ENCODE measurements at regions not wholly inside any gene's neighbourhood (a gene's known extent, or its start where the extent isn't known, plus 50 kb on each side); places are given as distances from the start of the nearest gene placed in this dataset.

GRCh38 chr12:41903014-41903708, 241.5 kb downstream of the GXYLT1 start:
- no peak for TF ChIP-seq YY1 (IDR thresholded peaks at IDR 0.05; ENCODE audit: low read depth)
- no peak for TF ChIP-seq CEBPB (IDR thresholded peaks at IDR 0.05)
- no peak for TF ChIP-seq EGR1 (IDR thresholded peaks at IDR 0.05)
- no peak for TF ChIP-seq TCF12 (IDR thresholded peaks at IDR 0.05; ENCODE audit: low read depth)
- no peak for TF ChIP-seq EP300 (IDR thresholded peaks at IDR 0.05; ENCODE audit: borderline replicate concordance)
- TF ChIP-seq TAF1 (IDR thresholded peaks at IDR 0.05; ENCODE audit: low read depth): no peak
- TF ChIP-seq ZBTB7A (IDR thresholded peaks at IDR 0.05; ENCODE audit: low read depth): no peak
- TF ChIP-seq NFIC (IDR thresholded peaks at IDR 0.05): no peak
- no peak for TF ChIP-seq REST (IDR thresholded peaks at IDR 0.05; ENCODE audit: low read depth)
- TF ChIP-seq USF1 (IDR thresholded peaks at IDR 0.05): no peak
- no peak for TF ChIP-seq RAD21 (IDR thresholded peaks at IDR 0.05; ENCODE audit: low read depth)
- TF ChIP-seq FOXM1 (IDR thresholded peaks at IDR 0.05; ENCODE audit: borderline replicate concordance, low read depth): no peak
- no peak for TF ChIP-seq TEAD4 (IDR thresholded peaks at IDR 0.05)
- TF ChIP-seq CREB1 (IDR thresholded peaks at IDR 0.05; ENCODE audit: low read depth): no peak
- no peak for TF ChIP-seq MAX (IDR thresholded peaks at IDR 0.05)

GRCh38 chr12:41899577-41899976, 245.1 kb downstream of the GXYLT1 start:
- TF ChIP-seq TEAD4 (IDR thresholded peaks at IDR 0.05) (no peak), TCF12 (IDR thresholded peaks at IDR 0.05; ENCODE audit: low read depth) (no peak), EGR1 (IDR thresholded peaks at IDR 0.05) (no peak), EP300 (IDR thresholded peaks at IDR 0.05; ENCODE audit: borderline replicate concordance) (no peak), NFIC (IDR thresholded peaks at IDR 0.05) (no peak), TAF1 (IDR thresholded peaks at IDR 0.05; ENCODE audit: low read depth) (no peak), ZBTB7A (IDR thresholded peaks at IDR 0.05; ENCODE audit: low read depth) (no peak), CREB1 (IDR thresholded peaks at IDR 0.05; ENCODE audit: low read depth) (no peak), CEBPB (IDR thresholded peaks at IDR 0.05) (no peak), USF1 (IDR thresholded peaks at IDR 0.05) (no peak), RAD21 (IDR thresholded peaks at IDR 0.05; ENCODE audit: low read depth) (no peak), MAX (IDR thresholded peaks at IDR 0.05) (no peak), FOXM1 (IDR thresholded peaks at IDR 0.05; ENCODE audit: borderline replicate concordance, low read depth) (no peak), YY1 (IDR thresholded peaks at IDR 0.05; ENCODE audit: low read depth) (no peak), REST (IDR thresholded peaks at IDR 0.05; ENCODE audit: low read depth) (no peak)

- TF ChIP-seq RAD21 (IDR thresholded peaks at IDR 0.05; ENCODE audit: low read depth): no peak
- no peak for TF ChIP-seq ZBTB7A (IDR thresholded peaks at IDR 0.05; ENCODE audit: low read depth)
- TF ChIP-seq CREB1 (IDR thresholded peaks at IDR 0.05; ENCODE audit: low read depth): no peak
- TF ChIP-seq EGR1 (IDR thresholded peaks at IDR 0.05): no peak
- no peak for TF ChIP-seq NFIC (IDR thresholded peaks at IDR 0.05)
- no peak for TF ChIP-seq USF1 (IDR thresholded peaks at IDR 0.05)
- no peak for TF ChIP-seq MAX (IDR thresholded peaks at IDR 0.05)
- no peak for TF ChIP-seq TCF12 (IDR thresholded peaks at IDR 0.05; ENCODE audit: low read depth)
- TF ChIP-seq YY1 (IDR thresholded peaks at IDR 0.05; ENCODE audit: low read depth): no peak
- no peak for TF ChIP-seq REST (IDR thresholded peaks at IDR 0.05; ENCODE audit: low read depth)
- no peak for TF ChIP-seq TAF1 (IDR thresholded peaks at IDR 0.05; ENCODE audit: low read depth)
- no peak for TF ChIP-seq CEBPB (IDR thresholded peaks at IDR 0.05)
- no peak for TF ChIP-seq FOXM1 (IDR thresholded peaks at IDR 0.05; ENCODE audit: borderline replicate concordance, low read depth)
- TF ChIP-seq TEAD4 (IDR thresholded peaks at IDR 0.05): no peak
- TF ChIP-seq EP300 (IDR thresholded peaks at IDR 0.05; ENCODE audit: borderline replicate concordance): no peak
Measured at GRCh38 chr12:41897593-41897992, 247.1 kb downstream of the GXYLT1 start.

Data from Ishikawa (cell line).